Stimulated activated CD8-positive, alpha-beta memory T cell treated with anti-CD3 and anti-CD28 coated beads, Interleukin-12 subunit alpha, Interleukin-12 subunit beta, amount 100 ng/mL, for 24 hours (primary cell): ENCODE measurements at regions not wholly inside any gene's neighbourhood (a gene's known extent, or its start where the extent isn't known, plus 50 kb on each side); places are given as distances from the start of the nearest gene placed in this dataset.
"Not testable (repeated sequence)": the region's sequence is repeated elsewhere in the genome, so short reads cannot be mapped to it uniquely, and the experiment has no call there.

Experiments used
- DNase-seq: peaks from one replicate; pipeline ENCODE4 v3.0.0-alpha.2; 2020; ENCODE audit errors: extremely low read depth

- no peak for DNase-seq
These were observed 51.9 kb upstream of the TBL1XR1 start for GRCh38 chr3:177249203-177249602.

- no peak for DNase-seq
These were observed 52.9 kb upstream of the TBL1XR1 start for GRCh38 chr3:177250151-177250550.

GRCh38 chr3:177251755-177252154, 54.5 kb upstream of the TBL1XR1 start:
- DNase-seq: no peak

- no peak for DNase-seq
These were observed 59.7 kb upstream of the TBL1XR1 start for GRCh38 chr3:177257006-177257405.

GRCh38 chr3:177257625-177258024, 60.3 kb upstream of the TBL1XR1 start:
- DNase-seq: no peak

- no peak for DNase-seq
These were observed 65.1 kb upstream of the TBL1XR1 start for GRCh38 chr3:177262396-177262795.

GRCh38 chr3:177263615-177264368, 66.5 kb upstream of the TBL1XR1 start:
- DNase-seq: no peak

GRCh38 chr3:177271811-177272501, 74.7 kb upstream of the TBL1XR1 start:
- DNase-seq: not testable (repeated sequence)

GRCh38 chr3:177278016-177278415, 80.7 kb upstream of the TBL1XR1 start:
- no peak for DNase-seq

GRCh38 chr3:177279118-177279815, 82.0 kb upstream of the TBL1XR1 start:
- DNase-seq: no peak

- no peak for DNase-seq
These were observed 84.2 kb upstream of the TBL1XR1 start for GRCh38 chr3:177281292-177282118.

- DNase-seq: no peak
These were observed 84.9 kb upstream of the TBL1XR1 start for GRCh38 chr3:177282119-177282655.

- DNase-seq: no peak
These were observed 86.7 kb upstream of the TBL1XR1 start for GRCh38 chr3:177283983-177284382.

GRCh38 chr3:177284383-177284881, 87.2 kb upstream of the TBL1XR1 start:
- DNase-seq: no peak

GRCh38 chr3:177286034-177286433, 88.8 kb upstream of the TBL1XR1 start:
- DNase-seq: no peak

GRCh38 chr3:177287231-177287630, 89.9 kb upstream of the TBL1XR1 start:
- DNase-seq: no peak

GRCh38 chr3:177290633-177291032, 93.4 kb upstream of the TBL1XR1 start:
- no peak for DNase-seq

- DNase-seq: no peak
These were observed 96.9 kb upstream of the TBL1XR1 start for GRCh38 chr3:177294221-177294620.

GRCh38 chr3:177295116-177295515, 97.8 kb upstream of the TBL1XR1 start:
- no peak for DNase-seq

- no peak for DNase-seq
These were observed 102.0 kb upstream of the TBL1XR1 start for GRCh38 chr3:177299250-177299649.
